ENCODE measurements at regions not wholly inside any gene's neighbourhood (a gene's known extent, or its start where the extent isn't known, plus 50 kb on each side); places are given as distances from the start of the nearest gene placed in this dataset.
"Not testable (repeated sequence)": the region's sequence is repeated elsewhere in the genome, so short reads cannot be mapped to it uniquely, and the experiment has no call there.

DNA sequence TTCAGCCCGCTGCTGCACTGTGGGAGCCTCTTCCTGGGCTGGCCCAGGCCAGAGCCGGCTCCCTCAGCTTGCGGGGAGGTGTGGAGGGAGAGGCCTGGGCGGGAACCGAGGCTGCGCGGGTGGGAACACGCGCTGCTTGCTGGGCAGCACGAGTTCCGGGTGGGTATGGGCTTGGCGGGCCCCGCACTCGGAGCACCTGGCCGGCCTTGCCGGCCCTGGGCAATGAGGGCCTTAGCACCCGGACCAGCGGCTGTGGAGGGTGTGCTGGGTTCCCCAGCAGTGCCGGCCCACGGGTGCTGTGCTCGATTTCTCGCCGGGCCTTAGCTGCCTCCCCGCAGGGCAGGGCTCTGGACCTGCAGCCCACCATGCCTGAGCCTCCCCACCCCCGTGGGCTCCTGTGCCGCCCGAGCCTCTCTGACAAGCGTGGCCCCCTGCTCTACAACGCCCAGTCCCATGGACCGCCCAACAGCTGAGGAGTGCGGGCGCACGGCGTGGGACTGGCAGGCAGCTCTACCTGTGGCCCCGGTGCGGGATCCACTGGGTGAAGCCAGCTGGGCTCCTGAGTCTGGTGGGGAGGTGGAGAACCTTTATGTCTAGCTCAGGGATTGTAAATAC is 1366.4 kb upstream of the NUDT12 start:
- no peak for DNase-seq

DNA sequence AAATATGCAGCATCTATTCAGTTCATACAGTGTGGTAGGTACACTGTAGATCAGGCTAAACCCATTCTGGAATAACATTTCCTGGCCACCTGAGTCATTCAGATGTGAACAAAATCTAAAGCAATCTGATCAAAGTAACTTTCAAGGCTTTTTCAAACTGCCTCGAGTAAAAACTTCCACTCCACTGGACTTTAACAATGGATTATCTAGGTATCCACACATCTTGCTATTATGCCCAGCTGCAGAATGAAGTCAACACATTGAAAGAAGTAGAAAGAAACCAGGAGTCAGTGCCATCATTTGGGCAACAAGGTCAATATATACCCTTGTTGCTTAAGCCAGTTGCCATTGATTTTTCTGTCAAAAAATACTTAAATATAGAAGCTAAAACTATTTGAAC is 1352.6 kb upstream of the NUDT12 start:
- DNase-seq: no peak

DNA sequence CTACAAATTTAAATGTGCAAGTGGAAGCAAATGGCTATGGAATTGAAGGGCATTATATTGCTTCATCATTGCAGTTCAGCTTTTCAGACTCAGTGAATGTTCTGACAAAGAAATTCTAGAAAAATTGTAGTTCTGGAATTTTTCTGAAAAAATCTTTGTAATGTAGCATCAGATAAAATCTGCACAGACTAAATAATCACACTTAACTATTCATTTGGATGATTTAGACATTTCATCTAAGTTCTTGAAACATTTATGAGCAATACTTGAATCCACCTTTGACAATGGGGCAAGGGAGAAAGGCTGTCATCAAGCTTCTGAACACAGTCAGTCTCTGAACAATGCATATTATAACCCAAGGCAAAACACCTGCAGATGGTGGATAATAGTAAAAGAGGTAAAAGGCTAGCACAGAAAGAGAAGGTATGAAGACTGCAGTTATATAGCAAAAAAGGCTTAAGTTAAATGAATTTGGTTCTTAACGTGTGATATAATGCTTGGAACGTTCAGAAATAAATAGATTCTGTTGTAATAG is 1352.0 kb upstream of the NUDT12 start:
- no peak for DNase-seq

DNA sequence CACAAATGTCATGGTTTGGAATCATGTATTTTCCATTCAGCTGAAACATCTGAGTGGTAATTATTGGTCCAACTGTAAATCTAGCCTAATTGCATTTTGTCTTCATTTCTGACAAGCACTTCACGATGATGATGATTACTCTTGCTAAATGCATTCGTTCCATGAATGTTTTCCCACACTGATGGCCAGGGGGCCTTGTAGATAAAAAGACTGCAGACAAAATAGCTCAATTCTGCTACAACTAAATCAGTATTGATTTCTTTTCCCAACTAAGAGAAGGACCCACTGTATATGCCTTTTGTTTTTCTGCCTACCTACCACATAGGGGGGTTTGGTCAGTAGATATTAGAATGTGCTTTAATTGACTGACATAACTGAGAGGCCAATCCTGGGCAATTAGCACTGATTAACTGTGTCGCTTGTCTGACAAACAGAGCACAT is 1351.3 kb upstream of the NUDT12 start:
- DNase-seq: no peak

DNA sequence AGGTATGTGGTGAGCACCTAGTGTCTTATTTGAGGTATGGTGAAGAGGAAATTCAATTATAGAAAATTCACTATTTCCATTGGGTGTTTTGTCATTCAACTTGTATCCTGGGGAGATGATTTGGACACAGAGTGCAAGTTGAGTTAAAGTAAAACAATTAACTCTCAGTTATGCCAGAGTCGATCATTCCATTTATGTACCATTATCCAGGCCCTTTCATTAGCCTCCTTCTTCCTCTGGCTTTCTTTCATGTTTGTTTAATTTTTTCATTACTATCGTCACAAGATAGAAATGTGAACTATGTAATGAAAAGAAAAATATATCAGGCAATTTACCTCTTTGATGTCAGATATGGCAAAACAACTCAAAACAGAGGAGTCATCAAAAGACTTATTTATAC is 1347.2 kb upstream of the NUDT12 start:
- no peak for DNase-seq

DNA sequence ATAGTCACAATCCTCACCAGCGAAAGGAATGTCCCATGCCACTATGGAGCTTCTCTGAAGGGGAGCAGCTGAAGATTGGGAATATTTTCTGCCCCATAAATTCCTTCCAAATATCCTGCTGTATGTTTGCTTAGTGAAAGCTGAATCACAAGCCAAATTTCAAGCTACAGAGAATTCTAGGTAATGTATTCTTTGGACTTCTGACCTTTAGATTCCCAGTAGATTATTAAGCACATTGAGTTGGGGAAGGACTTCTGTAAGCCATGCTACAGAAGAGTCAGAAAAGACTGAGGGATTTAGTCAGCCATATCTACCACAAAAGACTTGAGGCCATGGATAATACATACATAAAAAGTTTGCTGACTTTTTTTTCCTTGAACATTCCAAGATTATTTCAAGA is 1342.0 kb upstream of the NUDT12 start:
- no peak for DNase-seq

DNA sequence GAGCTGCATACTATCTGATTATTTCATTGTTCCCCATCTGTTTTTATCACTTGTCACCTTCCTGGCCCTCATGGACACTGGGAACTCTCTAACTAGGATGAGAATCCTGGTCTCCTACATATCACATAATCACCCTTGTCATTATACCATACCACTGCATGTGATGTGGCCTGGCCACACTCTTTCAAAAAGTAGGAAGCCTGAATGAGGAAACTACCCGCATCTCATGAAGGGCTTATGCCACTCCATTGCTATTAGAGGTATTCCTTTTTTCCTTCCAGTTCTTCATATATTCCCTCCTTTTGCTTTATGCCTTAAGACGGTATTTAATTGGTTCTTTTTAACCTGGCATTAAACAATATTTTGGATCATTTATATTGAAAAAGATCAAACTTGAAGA is 1341.4 kb upstream of the NUDT12 start:
- no peak for DNase-seq

DNA sequence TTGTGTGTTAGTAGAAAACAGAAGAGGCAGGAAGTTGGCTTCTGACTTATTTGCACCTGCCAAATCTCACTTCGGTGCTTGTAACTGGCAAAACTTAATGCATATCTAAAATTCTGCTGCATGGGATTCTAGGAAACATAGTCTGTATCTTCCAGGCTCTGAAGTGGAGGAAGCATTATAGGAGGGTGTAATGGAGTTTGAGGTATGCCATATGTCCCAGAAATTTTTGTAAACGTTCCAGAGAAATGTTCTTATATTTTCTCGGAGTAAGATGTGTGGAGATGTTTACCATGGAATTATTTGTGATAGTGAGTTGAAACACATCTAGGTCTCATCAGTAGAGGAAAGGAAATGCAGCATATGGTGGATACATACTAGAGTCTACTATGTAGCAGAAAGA is 1329.0 kb upstream of the NUDT12 start:
- DNase-seq: no peak

DNA sequence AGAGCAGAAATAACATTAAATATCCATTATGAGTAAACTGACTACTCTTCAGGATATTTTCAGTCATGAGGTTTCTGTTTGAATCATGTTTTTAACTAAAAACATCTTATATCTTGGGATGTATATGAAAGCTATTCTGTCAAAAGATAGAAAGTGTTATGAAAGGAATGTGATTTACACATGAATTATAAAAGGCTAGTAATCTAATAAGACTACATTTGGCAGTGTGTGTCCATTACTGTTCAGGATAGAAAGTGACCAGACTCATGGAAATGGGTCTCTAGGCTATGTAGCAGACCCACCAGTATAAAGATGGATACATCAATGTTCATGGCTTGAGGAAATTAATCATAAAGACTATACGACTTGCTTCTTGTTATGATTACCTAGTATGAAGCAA is 1328.2 kb upstream of the NUDT12 start:
- no peak for DNase-seq

DNA sequence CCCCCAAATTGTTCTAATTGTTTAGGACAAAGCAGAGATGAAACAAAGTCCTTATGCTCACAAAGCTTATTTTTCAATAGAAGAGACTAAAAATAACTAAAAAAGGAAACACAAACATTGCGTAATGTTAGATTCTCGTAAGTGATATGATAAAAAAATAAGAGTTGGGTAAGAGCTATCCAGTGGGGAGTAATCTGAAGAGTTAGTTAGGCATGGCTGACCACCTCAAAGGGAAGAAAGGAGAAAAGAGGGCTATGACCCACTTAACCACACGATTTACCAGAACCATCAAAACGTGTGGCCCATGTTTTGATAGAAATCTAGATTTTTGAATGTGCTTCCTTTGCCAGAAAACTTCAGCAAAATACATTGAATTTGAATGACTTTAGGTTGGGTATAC is 1296.8 kb upstream of the NUDT12 start:
- DNase-seq: no peak

DNA sequence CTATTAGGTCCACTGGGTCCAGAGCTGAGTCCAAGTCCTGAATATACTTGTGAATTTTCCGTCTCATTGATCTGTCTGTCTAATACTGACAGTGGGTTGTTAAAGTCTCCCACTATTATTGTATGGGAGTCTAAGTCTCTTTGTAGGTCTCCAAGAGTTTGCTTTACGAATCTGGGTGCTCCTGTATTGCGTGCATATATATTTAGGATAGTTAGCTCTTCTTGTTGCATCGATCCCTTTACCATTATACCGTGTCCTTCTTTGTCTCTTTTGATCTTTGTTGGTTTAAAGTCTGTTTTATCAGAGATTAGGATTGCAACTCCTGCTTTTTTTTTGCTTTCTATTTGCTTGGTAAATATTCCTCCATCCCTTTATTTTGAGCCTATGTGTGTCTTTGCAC is 1289.5 kb upstream of the NUDT12 start:
- DNase-seq: not testable (repeated sequence)

DNA sequence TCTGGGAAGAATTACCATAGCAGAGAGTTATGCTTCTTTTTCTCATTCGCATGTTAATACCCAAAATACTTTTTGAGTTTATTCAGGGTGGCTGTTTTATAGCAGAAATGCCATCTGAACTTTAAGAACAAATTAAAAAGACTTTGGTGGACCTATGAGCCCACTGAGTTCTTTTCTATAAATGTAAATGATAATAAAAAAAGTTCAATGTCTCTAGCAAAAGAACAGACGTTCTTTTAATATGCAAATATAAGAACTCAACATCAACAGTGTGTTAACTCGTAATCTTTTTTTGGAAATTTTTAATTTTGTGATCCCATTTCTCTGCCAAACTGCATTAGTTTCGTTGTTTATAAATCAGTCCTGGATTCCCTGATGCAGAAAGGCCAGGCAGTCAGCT is 1283.0 kb upstream of the NUDT12 start:
- no peak for DNase-seq

DNA sequence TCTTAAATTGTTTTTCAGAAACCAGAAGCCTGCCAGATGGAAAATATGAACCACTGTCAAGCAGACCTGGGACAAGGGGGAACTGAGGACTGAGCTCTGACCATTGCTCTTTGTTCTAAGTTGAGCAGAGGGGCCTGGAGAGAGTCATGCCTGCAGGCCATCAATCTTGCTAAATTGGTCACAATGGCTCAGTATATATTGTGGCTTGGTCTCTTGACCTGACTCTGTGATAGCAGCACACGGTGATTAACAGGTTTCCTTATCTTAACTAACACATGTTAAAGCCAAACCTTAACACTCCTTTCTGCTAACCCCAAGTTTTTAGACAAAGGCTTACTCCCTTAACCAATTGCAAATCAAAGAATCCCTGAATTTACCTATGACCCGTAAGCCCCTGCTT is 1281.2 kb upstream of the NUDT12 start:
- DNase-seq: no peak

DNA sequence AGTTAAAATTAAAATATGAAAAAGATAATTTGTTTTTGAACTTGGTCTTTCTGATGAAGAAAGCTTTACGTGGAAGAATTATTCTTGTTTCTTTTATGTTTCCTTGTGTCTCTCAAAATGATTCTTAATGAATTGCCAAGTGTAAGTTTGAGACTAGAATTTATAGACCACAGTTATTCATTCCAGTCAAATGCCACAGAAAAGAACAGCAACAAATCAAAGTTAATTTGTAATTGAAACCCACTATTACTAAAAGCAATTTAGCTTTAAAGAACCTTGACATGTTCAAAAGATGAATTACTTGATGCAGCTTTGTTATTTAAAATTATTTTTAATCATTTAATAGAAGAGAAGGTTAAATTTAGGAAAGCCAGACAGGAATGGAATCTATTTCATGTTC is 1277.7 kb upstream of the NUDT12 start:
- DNase-seq: no peak

DNA sequence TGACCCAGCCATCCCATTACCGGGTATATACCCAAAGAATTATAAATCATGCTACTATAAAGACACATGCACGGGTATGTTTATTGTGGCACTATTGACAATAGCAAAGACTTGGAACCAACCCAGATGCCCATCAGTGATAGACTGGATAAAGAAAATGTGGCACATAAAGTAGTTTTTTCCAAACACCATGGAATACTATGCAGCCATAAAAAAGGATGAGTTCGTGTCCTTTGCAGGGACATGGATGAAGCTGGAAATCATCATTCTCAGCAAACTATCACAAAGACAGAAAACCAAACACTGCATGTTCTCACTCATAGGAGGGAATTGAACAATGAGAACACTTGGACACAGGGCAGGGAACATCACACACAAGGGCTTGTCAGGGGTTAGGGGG is 1268.9 kb upstream of the NUDT12 start:
- DNase-seq: not testable (repeated sequence)

DNA sequence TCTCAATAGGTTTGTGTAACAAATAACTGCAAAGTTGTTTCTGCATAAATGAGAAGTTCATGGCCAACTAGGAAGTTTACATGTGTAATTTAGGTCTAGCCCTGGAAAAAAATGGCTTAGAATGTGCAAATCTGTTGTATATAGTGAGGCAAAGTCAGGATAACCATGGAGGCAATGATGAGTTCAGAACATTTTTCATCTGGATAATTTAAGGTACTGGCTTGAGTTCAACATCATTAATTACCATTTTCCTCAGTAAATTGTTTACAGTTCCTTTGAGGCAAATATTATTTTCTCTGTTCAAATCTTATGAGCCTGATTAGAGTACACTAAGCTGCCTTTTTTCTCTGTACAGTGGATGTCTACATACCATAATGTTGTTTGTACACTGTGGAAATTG is 1259.0 kb upstream of the NUDT12 start:
- no peak for DNase-seq

DNA sequence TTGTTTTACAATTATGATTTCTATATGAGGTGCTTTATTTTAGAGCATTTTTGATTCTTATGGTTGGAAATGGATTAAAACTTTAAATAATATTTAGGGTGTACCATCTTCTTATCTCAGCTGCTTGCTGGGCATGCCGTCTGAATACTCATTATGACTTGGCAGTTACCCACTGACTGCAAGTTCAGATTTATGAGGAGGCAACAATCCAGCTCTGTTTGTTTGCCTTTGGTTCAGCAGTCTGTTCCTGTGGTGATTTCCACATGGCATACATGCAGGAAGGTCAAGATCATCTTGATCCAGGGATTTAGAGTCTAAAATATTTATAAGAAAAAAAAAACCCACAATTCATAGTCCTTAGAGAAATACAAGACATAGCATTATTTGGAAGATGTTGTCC is 1254.5 kb upstream of the NUDT12 start:
- DNase-seq: no peak

DNA sequence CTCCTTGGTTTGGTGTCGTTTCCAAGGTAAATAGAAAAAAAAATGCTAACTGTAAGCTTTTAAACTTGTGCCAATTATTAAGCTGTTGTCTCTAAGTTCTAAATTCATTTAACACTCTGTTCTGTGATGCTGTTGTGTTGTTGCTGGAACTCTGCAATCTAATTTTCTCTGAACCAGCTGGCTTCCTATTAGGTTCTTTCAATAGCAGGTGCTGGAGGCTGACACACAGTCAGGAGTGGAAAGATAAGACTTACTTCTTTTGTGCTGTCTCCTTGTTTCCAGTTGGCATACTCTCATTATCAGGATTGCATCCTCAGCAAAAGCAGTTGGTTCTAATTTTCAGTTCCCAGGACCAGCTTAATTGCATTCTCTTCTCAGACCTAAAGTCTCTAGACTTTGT is 1252.6 kb upstream of the NUDT12 start:
- no peak for DNase-seq

DNA sequence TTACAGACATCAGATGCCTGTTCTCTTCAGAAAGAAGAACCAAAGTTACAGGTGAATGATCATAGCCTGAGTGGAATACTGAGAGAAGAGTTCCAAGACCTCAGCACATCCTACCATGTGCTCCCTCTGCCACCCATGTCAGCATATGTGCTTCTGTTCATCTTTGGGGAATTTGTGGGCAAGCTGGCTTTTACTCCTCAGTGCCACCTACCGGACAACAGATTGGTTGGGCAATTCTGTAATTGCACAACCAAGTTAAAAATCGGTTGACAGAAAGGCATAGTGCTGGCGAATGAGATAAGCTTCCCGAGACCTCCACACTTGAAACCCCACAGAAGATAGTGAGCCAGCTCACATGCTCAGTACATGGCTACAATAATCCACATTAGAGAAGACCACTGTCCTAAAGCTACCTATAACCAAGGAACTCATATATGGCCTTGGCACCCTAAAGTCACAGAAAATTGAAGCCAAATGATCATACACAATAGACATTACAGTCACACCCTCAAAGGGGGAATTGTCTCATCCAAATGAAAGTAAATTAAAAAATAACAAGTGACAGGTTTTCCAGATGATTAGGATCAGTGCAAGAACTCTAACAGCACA is 1238.0 kb upstream of the NUDT12 start:
- DNase-seq: no peak

DNA sequence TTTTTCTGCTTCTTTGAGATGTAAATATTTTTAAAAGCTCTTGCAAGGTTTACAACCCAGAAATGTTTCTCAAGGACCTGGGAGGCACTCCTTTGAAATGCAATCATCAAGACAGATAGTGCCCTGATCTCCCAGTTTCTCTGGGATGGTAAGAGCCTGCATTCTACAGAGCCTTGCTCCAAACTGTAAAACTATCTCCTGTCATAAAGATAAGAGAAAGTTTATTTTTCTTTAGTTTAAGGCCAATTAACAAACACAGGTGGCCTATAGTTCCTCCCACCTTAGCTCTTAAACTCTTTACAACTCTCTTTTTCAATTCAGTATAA is 1231.1 kb upstream of the NUDT12 start:
- no peak for DNase-seq

DNA sequence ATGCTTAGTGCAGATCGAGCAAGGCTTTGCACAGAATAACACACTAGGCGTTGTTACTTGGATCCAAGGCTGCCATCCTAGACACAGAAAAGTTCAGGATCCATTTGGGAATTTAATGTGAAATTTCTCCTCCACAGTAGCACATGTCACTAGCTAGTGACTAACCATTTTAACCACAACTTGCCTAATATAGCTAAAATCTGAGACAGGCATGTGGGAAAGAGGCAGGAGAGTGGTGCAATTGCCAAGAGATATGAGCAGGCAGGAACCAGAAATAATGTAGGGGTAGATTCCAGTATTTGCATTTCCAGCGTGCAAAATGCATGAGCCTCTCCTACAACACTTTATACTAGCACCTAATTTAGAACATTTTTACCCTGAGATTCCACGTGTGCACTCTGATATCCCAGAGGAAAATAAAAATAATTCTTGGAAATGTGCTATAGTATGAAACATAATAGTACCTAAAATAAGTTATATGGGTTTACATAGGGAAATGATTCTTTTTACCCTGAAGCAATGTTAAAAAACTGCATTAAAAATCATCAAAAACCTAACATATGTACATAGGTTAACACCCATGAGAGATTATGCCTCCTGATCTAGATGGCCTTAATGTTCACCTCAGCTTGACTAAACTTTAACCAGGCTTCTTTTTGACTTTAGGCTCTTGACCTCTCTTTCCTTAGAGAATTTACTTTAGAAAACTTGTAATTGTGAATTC is 1230.6 kb upstream of the NUDT12 start:
- no peak for DNase-seq

DNA sequence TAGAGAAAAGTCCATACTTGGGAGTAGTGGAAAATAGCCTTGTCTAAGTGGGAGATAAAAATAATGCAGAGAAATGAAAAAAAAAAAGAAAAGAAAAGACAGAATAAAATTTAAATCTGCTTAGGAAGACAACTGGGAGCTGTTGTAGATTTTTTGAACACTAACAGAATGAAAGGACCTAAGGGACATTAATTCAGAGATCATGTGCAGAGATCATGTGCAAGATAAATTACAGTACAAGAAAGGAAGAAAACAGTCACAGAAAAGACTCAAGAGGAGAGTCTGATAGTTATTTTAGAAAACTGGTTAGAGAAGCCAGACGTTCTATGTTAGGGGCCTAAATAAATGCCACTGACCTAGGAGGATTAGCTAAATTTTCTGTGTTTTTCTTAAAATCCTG is 1226.8 kb upstream of the NUDT12 start:
- no peak for DNase-seq

DNA sequence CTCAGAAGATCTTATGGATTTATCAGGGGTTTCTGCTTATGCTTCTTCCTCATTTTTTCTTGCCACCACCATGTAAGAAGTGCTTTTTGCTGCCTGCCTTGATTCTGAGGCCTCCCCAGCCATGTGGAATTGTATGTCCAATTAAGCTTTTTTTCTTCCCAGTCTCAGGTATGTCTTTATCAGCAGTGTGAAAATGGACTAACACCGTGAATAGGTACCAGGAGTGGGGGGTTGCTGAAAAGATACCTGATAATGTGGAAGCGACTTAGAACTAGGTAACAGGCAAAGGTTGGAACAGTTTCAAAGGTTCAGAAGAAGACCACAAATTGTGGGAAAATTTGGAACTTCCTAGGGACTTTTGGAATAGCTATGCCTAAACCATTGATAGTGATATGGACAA is 1222.5 kb upstream of the NUDT12 start:
- no peak for DNase-seq

DNA sequence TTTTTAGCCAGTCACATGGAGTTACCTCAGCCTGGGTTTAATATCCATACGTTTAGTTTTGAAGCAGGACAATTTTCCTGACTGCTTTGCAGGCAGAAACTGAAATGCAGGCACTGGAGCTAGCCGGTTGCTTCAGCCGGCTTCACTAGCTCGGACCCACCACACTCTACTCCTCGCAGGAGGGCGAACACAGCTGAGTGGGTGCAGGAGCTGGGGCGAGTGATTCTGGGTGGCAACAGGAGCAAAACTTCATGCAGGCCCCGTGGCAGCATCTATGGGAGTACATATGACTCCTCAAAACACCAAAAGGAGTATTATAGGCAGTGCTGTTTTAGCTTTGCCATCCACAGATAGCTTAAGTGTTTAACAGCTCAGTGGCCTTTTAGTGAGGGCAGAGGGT is 1211.8 kb upstream of the NUDT12 start:
- no peak for DNase-seq
